ENCODE measurements at regions not wholly inside any gene's neighbourhood (a gene's known extent, or its start where the extent isn't known, plus 50 kb on each side); places are given as distances from the start of the nearest gene placed in this dataset.
"Not testable (repeated sequence)": the region's sequence is repeated elsewhere in the genome, so short reads cannot be mapped to it uniquely, and the experiment has no call there.

DNA sequence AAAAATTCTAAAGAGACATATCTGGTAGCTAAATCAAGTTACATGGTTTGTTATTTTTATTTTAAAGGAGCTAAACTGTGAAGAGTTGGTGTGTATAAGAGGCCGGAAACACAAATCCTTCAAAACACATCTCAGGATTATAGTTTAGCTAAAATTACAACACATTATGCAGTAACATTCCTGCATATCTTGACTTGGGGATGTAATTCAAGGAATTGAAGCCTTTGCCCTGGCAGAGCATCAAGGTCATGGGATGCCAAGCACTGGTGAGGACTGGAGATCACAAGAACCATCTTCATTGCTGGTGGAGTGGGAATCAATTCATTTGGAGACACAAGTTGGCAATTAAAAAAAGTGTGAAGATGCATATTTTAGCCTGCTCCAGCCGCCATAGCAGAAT, 86.8 kb upstream of the LSM6 start:
- intact Hi-C loops (cut with DNase I): no loop called here
- DNase-seq: no peak
- no peak for ATAC-seq

DNA sequence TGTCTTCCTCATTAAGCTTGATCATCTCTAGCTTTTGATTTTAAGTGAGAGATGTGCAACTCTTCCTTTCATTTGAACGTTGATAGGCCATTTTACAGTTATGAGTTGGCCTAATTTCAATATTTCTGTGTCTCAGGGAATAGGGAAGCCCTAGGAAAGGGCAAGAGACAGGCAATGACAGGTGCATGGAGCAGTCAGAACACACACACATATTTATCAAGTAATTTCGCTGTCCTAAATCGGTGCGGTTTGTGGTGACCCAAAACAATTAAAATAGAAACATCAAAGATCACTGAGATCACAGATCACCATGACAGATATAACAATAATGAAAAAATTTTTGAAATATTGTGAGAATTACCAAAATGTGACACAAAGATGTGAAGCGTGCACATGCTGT, 87.7 kb upstream of the LSM6 start:
- DNase-seq (no peak), ATAC-seq (no peak)
- intact Hi-C loops (cut with DNase I): no loop called here

DNA sequence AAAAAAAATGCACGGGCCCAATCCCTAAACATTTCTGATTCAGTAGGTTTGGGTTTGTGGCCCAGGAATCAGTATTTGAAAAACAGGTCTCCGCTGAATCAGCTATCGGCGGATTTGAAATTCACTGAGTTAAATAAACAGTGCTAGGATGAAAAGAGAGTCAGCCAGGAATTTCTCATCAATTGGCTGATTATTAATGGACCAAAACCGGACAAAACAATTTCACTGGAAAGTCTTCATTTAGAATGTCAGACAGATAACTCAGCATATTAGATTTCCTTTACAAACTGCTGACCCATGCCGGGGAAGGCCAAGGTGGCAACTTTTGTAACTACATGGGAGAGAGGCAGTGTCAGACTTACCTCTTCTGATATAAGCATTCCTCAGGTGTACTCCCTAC, 99.4 kb upstream of the LSM6 start:
- DNase-seq (no peak), ATAC-seq (no peak)
- intact Hi-C loops (cut with DNase I): no loop called here

DNA sequence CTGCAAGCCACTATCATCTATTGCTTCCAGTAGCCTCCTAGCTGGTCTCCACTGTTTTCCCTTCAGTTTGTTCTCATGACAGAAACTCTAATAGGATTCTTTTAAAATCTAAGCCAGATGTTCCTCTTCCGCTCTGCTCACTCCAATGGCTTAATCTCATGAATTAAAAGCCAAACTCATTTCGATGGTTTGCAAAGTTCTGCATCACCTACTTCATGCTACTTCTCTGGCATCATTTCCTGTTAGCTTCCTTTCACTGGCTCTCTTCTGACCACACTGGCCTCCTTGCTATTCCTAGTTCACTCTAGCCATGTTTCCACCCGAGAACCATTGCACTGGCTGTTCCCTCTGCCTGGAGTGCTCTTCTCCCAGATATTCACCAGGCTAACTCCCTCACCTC, 102.0 kb upstream of the LSM6 start:
- DNase-seq: no peak
- no peak for ATAC-seq
- intact Hi-C loops (cut with DNase I): no loop called here

DNA sequence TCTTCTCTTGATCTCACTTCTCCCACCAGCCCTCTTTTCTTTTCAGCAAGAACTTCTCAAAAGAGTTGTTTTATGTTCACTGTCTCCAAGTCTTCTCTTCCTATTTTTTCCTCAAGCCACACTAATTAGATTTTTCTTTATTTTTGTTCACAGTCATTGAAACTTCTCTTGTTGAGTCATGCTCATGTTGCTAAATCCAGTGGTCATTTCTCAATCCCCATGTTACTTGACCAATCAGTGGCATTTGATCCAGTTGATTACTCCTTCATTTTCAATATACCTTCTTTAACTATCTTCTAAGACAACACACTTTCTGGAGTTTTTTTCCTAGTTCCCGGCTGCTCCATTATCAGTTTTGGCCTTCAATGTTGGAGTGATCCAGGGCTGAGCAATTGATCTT, 103.1 kb upstream of the LSM6 start:
- no peak for ATAC-seq
- intact Hi-C loops (cut with DNase I): no loop called here
- no peak for DNase-seq

DNA sequence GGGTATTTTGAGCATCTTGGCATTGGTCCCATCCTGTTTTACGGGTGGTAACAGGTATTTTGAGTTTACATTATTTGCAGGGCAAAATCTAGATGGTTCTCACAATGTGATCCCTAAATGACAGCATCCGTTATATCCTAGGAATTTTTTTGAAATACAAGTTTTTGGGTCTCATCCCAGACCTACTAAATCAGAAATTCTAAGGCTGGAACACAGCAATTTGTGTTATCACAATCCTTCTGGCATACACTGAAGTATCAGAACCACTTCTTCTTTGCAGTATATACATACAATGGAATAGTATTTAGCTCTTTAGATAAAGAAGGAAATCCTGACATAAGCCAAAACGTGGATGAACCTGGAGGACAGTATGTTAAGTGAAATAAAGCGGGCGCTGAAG, 104.1 kb upstream of the LSM6 start:
- intact Hi-C loops (cut with DNase I): no loop called here
- DNase-seq (no peak), ATAC-seq (no peak)

DNA sequence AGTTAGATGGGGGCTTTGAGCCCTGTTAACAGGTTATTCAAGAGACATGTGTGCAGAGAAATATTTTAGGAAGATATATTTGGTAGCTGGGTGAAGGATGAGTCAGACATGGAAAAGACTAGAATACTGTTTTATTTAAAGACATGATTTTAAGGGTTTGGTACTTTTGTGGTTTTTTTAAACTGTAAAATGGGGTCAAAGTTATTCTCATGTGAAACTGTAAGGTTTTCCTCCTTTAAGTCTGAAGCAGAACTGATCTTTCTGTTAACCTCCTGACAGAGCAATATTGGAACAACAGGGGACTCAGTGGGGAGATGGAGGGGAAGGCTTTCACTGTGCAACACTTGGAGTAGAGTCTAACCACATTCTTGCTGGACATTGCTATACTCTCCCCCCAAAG, 112.4 kb upstream of the LSM6 start:
- ATAC-seq (no peak), DNase-seq (no peak)
- intact Hi-C loops (cut with DNase I): no loop called here

DNA sequence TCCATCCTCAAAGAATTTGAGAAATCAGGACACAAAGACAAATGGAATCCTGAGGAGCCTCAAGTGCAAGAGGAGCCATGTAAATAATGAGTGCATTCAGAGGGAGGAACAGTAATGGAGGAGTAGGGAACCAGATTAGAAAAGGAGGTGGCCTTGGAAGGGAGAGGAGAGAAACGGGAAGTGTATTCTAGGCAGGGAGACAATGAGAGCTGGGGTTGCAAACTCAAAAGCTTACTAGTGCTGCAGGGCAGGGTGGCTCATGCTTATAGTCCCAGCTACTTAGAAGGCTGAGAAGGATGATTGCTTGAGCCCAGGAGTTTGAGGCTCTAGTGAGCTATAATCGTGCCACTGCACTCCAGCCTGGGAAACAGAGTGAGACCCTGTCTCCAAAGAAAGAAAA, 113.2 kb upstream of the LSM6 start:
- no peak for DNase-seq
- intact Hi-C loops (cut with DNase I): no loop called here
- ATAC-seq: no peak

DNA sequence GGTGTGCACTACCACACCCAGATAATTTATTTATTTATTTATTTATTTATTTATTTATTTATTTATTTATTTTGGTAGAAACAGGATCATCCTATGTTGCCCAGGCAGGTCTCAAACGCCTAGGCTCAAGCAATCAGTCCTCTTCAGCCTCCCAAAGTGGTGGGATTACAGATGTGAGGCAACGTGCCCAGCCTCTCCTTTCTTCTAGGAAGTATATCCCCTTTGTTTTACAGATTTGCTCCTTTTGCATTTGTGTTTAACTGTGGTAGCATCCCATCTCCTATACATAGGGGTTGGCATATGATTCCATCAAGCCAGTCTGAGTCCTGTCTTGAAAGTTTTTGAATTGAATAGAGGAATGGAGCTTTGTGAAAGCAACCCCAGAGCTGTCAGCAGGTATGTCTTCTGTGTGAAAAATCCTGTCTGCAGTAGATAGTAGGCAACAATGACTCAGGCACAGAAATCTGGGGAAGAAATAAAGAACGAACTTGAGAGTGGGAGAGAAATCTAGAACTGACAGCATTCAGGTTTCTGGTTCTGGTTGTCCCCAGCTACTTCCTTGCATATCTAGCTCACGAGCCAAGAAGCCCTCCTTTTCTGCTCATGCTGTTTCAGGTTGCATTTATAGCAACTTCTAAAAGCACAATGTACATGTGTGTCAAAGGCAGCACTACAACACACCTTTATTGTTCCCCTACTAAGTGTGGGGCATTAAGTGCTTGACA, 113.7 kb upstream of the LSM6 start:
- intact Hi-C loops (cut with DNase I): no loop called here
- ATAC-seq (no peak), DNase-seq (no peak)

DNA sequence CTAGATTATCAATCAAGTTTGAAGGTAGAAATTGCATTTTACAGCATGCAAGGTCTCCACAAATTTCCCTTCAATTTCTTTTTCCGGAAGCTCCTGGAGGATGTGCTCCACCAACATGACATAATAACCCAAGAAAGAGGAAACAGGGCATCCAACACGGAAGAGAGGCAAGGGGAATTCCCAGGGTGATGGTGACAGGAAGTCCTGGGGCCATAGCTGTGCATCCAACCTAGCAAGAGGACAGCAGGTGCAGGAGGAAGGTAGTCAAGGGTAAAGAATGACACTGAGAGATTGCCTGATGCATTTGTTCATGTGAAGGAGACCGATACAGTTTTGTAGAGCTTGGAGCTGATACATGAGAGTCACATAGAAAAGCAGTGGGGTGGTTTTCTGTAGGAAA, 115.7 kb upstream of the LSM6 start:
- intact Hi-C loops (cut with DNase I): no loop called here
- ATAC-seq: peak in 1 of 2 donors; percentile 47
- no peak for DNase-seq

DNA sequence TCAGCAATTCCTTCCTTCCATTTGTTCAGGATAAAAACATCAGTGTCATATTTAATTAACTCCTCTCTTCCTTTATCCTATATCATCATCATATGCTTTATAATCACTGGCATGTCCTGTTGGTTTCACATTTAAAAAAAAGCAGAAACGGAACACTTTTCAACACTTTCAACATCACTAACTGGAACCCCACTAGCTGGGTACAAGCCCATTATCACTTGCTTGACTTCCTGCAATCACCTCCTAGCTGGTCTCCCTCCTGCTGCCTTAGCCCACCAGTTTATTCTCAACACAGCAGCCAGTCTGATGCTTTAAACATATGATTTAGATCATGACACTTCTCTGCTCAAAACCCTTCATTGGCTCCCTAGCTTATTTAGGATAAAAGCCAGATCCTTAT, 116.4 kb upstream of the LSM6 start:
- ATAC-seq (no peak), DNase-seq (no peak)
- intact Hi-C loops (cut with DNase I): no loop called here

DNA sequence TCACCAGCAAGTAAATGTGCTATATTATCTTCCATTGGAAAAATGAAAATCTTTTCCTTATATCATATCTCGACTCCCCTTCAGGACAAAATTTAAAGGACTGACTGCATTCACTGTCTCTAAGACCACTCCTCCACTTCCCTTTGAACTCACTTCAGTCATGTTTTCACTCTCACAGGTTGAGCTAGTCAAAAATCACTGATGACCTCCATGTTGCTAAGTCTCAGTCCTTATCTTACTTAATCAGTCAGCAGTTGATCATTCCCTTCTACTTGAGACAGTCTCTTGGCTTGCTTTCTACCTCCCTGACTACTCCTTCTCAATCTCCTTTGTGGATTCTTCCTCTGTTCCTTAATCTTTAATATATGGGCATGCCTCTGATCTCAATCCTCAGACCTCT, 117.0 kb upstream of the LSM6 start:
- DNase-seq: no peak
- intact Hi-C loops (cut with DNase I): no loop called here
- ATAC-seq: no peak

DNA sequence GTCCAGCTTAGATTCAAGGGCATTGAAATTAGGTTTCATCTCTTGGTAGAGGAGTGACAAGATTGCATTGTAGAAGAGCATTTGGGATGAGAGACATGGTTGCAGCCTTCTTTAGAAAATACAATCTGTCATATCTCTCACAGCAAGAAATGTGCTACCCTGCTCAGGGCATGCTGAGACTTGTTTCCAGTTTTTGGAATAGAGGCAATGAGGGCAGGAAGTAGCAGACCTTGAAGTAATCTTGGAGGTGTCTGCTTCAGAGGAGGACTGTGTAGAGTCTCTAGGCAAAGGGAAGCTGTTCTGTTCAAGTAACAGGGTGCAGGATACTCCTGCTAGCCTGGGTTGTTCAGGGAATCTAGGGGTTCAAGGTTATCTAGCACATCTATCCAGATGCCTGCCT, 116.1 kb upstream of the ZNF827 start:
- ATAC-seq (no peak), DNase-seq (no peak)
- intact Hi-C loops (cut with DNase I): no loop called here

DNA sequence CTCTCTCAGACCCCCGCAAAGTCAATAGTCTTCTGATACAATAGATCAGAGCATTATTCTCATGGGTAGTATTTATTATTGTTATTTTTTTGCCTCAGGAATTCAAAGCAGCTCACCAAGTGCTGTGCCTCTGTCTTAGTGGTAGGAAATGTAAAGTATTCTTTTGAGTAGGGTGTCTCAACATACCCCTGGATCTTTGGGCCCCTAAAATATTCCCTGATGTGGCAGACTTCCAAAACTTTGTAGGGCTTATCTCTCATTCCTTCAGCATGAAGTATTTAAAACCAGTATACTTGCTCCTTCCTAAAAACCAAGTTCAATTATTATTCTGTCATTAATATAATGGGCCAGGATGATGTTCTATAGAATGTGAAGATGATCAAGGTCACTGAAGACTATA, 115.3 kb upstream of the ZNF827 start:
- no peak for DNase-seq
- intact Hi-C loops (cut with DNase I): no loop called here
- ATAC-seq: no peak

DNA sequence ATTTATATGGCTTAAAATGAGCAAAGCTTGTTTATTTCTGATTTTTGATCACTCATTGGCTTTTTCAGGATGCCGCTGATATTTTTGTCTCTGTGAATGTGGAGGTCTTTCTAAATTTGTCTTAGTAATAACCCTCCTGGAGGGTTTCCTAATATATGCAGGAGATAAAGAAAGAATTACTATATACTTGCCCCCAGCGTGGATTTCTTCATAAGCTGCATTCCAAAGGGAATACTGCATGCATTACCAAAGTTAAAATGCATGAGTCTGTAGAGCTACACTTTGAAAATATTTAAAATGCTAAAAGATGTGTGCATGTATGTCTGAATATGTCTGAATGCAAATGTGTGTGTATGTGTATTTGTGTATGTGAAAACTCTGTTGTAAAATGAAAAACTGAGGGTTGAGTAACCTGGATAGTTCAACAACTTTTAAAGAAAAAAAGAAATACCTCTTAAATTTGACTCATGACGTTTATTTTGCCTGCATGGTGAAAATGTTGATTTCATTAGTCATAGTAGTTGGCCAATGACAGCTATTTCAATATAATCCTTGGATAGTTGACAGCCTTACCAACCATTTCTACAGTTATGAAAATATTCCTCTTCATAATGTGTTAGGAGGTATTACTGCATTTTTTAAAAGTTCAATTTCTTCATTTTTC, 113.2 kb upstream of the ZNF827 start:
- ATAC-seq (peak in 1 of 2 donors; percentile 68), DNase-seq (no peak)
- intact Hi-C loops (cut with DNase I): no loop called here

DNA sequence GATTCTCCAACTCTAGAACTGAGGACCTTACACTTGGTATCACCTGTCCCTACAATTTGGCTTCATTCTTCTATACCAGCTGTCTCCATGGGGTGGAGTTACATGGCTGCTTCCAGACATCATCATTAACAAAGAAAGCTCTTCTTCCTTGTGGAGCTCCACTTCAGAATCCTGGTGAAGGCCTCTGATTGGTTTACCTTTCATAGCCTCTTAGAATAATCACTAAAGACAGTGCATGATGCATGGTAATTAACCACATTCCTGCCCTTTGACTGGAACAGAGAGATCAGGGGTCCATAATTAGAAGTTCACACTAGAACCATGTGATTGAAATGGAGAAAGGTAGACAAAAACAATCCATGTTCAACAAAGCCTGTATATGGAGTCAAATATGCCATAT, 112.6 kb upstream of the ZNF827 start:
- DNase-seq (no peak), ATAC-seq (no peak)
- intact Hi-C loops (cut with DNase I): no loop called here

DNA sequence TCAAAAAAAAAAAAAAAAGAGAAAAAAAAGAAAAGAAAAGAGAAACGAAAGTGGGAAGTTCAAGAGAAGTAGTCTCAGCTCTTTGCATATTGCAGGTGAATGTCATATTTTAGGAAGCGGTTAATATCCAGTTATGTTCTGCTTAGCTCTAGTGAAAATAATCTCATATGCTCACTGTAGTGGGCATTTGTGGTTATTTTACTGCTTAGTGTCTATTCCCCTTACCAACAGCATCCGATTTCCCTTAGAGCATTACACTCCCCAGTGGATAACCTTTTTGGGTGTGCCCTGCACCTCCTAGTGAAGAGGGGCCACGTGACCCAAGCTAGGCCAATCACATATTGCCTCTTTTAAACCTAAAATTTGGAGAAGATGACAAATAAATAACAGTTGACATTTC, 111.2 kb upstream of the ZNF827 start:
- DNase-seq (no peak), ATAC-seq (no peak)
- intact Hi-C loops (cut with DNase I): no loop called here

DNA sequence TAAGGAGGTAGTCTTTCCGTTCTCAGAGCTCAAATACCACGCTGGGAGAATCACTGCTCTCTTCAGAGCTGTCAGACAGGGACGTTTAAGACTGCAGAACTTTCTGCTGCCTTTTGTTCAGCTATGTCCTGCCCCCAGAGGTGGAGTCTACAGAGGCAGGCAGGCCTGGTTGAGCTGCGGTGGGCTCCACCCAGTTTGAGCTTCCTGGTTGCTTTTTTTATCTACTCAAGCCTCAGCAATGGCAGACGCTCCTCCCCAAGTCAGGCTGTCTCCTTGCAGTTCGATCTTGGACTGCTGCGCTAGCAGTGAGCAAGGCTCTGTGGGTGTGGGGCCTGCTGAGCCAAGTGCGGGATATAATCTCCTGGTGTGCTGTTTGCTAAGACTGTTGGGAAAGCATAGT, 109.1 kb upstream of the ZNF827 start:
- intact Hi-C loops (cut with DNase I); DNase-seq; ATAC-seq: not testable (repeated sequence)

DNA sequence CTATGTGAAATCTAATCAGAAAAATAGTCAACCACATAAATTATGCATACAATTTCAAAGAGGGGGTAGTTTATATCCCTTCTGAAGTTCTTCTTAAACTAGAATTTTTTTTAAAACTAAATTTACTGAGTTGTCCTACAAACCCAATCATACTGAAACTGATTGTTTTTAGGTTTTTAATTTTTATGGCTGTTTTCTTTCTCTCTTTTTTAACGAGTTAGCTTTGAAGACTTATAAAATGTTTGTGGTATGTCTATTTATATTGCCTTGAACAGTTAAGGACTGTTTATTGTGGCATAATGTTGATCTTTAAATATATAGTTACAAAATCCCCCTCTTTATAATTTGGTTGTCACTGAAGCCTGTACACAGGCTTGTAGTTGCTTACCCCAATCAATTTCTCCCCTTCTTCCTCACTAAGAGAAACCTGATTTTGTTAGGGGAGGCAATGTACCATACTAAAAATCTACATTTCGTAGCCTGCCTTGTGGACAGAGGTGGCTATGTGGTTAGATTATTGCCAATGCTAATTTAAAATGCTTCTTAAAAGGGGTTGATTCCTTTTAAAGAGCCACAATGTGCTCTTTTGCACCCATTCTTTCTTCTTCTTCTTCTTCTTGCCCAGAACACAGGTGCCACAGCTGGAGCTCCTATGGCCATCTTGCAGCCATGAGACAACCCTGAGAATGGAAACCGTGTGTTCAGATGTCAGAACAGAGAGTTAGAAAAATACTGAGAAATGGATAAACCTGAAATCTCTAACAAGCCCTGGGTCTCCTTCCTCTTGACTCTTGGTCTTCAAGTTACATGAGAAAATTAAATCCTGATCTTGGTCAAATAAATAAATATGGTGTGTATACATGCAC, 102.7 kb upstream of the ZNF827 start:
- intact Hi-C loops (cut with DNase I): no loop called here
- no peak for ATAC-seq
- no peak for DNase-seq

DNA sequence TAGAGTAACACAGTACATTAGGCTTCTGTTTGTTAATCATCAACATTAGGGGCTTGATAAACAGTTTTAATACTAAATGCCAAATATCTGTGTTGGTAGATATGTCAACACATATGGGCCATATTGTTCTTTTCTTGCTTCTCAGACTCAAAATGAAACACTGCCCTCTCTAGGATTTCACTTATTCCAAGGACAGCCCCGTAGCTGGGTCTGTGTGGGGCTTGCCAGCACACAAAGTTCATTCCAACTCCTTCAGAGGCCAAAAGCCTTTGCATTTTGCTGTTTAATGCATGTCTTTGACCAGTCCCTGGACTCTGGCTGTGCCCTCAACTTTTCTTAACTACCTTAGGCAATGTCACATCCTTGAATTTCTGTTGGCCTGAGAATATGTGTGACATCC, 102.0 kb upstream of the ZNF827 start:
- intact Hi-C loops (cut with DNase I): no loop called here
- ATAC-seq: no peak
- DNase-seq: no peak

DNA sequence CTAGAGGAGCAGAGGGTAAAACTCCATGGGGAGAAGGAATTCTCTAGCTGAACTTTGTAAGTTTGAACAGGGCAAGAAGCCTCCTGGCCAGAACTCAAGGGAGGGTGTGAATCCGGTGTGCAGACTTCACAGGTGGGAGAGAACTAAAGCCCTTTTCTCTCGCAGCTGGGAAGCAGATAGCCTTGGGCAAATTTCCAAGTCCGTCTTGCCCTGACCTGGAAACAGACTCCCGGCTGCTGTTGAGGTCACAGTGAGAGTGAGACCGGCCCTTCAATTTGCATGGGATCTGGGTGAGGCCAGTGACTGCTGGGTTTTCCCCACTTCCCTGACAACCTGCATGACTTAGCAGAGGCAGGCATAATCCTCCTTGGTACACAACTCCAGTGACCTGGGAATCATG, 94.5 kb upstream of the ZNF827 start:
- DNase-seq (no peak), ATAC-seq (no peak)
- intact Hi-C loops (cut with DNase I): no loop called here
